ENCODE measurements at regions not wholly inside any gene's neighbourhood (a gene's known extent, or its start where the extent isn't known, plus 50 kb on each side); places are given as distances from the start of the nearest gene placed in this dataset.

DNA sequence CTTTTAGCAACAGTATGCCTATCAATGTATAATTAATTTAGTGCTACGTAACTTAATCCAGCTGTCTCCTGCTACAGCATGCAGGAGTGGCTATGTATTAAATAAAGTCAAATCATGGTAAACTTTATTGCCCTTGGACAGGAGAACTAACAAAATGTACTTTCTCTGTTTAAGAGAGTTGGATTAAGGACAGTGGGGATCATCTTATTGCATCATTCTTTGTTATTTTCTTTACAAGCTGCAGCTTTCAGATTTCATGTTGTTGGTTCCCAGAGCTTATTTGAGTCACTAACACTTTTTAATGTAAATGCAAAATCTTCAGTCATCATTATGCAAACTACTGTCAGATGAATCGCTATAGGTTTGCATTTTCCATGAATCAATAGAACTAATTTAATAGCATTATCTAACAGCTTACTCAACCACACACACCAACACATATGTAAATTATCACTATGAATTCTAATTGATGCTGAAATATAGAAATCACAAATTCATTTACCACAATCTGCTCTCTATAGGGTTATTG, 424.7 kb downstream of the MMUT start:
- TF ChIP-seq CHD2 (IDR thresholded peaks at IDR 0.05; ENCODE audit: low read depth, low read length): no peak
- TF ChIP-seq FOXA1 (IDR thresholded peaks at IDR 0.05): no peak
- TF ChIP-seq FOXA1 (CRISPR knock-in tag; IDR thresholded peaks at IDR 0.05): no peak
- no peak for TF ChIP-seq POLR2AphosphoS5 (IDR thresholded peaks at IDR 0.05; ENCODE audit: low read depth, low read length)
- TF ChIP-seq TCF7L2 (IDR thresholded peaks at IDR 0.05; ENCODE audit: low read depth, low read length): no peak
